DND-41 (cell line): ENCODE measurements at regions not wholly inside any gene's neighbourhood (a gene's known extent, or its start where the extent isn't known, plus 50 kb on each side); places are given as distances from the start of the nearest gene placed in this dataset.

Source experiments
- ATAC-seq: fragments of 200-7000 bp; cut with Tn5 transposase; 3 replicates; pipeline ENCODE4 v1.9.1; 2021; ENCODE audit warnings: low read depth; ENCODE audit not compliant: insufficient read depth
- DNase-seq: peaks from one replicate; pipeline ENCODE4 v3.0.0-alpha.2; 2020
- H2AFZ ChIP-seq: 2 replicates; pipeline ENCODE4 v1.6.0; 2012; ENCODE audit warnings: low read depth, low read length
- H3K27ac ChIP-seq: 2 replicates; pipeline ENCODE4 v1.5.1; 2012; ENCODE audit warnings: low read length, inconsistent platforms
- H3K27me3 ChIP-seq: fragments of 200-600 bp; sonication (generic); 2 replicates; pipeline ENCODE4 v1.6.0; 2012; ENCODE audit warnings: low read length, mild to moderate bottlenecking, inconsistent platforms; ENCODE audit not compliant: insufficient read depth, poor library complexity
- H3K36me3 ChIP-seq: 2 replicates; pipeline ENCODE4 v1.5.1; 2012; ENCODE audit warnings: low read length, inconsistent platforms; ENCODE audit not compliant: insufficient read depth
- H3K4me1 ChIP-seq: 2 replicates; pipeline ENCODE4 v1.5.1; 2012; ENCODE audit warnings: mild to moderate bottlenecking, low read length; ENCODE audit not compliant: insufficient read depth
- H3K4me2 ChIP-seq: 2 replicates; pipeline ENCODE4 v1.6.0; 2012; ENCODE audit warnings: mild to moderate bottlenecking, moderate library complexity, low read length, inconsistent platforms; ENCODE audit not compliant: insufficient read depth
- H3K4me3 ChIP-seq, 2 experiments: fragments of 200-600 bp in 1 of 2; shearing (Covaris generic) in 1 of 2; 2 replicates each; pipeline ENCODE4 v1.5.1; 2012 to 2016; ENCODE audit warnings: inconsistent platforms in 2 of 2, low read length in 2 of 2, mild to moderate bottlenecking in 2 of 2, low read depth in 1 of 2, moderate library complexity in 1 of 2
- H3K79me2 ChIP-seq: 2 replicates; pipeline ENCODE4 v1.6.0; 2012; ENCODE audit warnings: low read length, inconsistent platforms; ENCODE audit not compliant: insufficient read depth
- H3K9ac ChIP-seq: 2 replicates; pipeline ENCODE4 v1.6.0; 2012; ENCODE audit warnings: low read depth, mild to moderate bottlenecking, inconsistent platforms, low read length, moderate library complexity
- H3K9me3 ChIP-seq: 2 replicates; pipeline ENCODE4 v1.5.1; 2012; ENCODE audit warnings: low read length, moderate library complexity, mild to moderate bottlenecking, inconsistent platforms; ENCODE audit not compliant: insufficient read depth, severe bottlenecking
- H4K20me1 ChIP-seq: 2 replicates; pipeline ENCODE4 v1.6.0; 2012; ENCODE audit warnings: low read length; ENCODE audit not compliant: insufficient read depth
- EZH2 ChIP-seq: IDR thresholded peaks from 3 replicates; pipeline ENCODE4 v1.6.1; 2012; ENCODE audit warnings: borderline replicate concordance, low read depth, mild to moderate bottlenecking, moderate library complexity, low read length, inconsistent platforms; ENCODE audit not compliant: severe bottlenecking
- TF ChIP-seq, protein P1 (sequence below): IDR thresholded peaks from 2 replicates; pipeline ENCODE4 v1.5.1; 2012; ENCODE audit warnings: borderline replicate concordance, low read length, moderate library complexity, mild to moderate bottlenecking; ENCODE audit not compliant: poor library complexity, severe bottlenecking; ENCODE audit errors: extremely low read depth

DNA sequence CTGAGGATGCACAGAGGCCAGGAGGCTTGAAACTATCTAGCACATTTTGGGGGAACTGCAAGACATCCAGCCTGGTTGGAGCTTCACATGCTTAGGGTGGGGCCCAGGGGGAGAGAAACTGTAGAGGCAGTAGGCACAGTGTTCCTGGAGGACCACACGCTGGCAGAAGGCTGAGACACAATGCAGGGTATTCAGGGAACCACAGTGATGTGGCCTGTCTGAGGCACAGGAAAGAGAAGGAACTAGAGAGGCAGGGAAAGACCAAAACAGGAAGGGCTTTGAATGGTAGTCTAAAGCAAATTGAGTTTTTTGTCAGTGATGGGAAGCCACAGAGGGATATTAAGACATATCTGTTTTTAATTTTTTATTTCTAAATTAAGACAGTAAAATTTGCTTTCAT lies 100.2 kb upstream of the PRICKLE1 start:
- Histone ChIP-seq H3K4me3 (no peak overlapping the region), H3K4me1 (no peaks in the 10 kb centered on the region), H2AFZ (no peak overlapping the region), H3K4me2 (no peak overlapping the region), H3K9me3 (no peaks in the 10 kb centered on the region), H3K36me3 (no peaks in the 10 kb centered on the region), H3K27ac (no peak overlapping the region), H3K79me2 (no peaks in the 10 kb centered on the region), H4K20me1 (no peaks in the 10 kb centered on the region), H3K9ac (no peak overlapping the region), H3K27me3 (no peaks in the 10 kb centered on the region)
- TF ChIP-seq, protein P1, sequence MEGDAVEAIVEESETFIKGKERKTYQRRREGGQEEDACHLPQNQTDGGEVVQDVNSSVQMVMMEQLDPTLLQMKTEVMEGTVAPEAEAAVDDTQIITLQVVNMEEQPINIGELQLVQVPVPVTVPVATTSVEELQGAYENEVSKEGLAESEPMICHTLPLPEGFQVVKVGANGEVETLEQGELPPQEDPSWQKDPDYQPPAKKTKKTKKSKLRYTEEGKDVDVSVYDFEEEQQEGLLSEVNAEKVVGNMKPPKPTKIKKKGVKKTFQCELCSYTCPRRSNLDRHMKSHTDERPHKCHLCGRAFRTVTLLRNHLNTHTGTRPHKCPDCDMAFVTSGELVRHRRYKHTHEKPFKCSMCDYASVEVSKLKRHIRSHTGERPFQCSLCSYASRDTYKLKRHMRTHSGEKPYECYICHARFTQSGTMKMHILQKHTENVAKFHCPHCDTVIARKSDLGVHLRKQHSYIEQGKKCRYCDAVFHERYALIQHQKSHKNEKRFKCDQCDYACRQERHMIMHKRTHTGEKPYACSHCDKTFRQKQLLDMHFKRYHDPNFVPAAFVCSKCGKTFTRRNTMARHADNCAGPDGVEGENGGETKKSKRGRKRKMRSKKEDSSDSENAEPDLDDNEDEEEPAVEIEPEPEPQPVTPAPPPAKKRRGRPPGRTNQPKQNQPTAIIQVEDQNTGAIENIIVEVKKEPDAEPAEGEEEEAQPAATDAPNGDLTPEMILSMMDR = no peak
- TF ChIP-seq EZH2 = no peak
- ATAC-seq = no peak
- DNase-seq = no peak

DNA sequence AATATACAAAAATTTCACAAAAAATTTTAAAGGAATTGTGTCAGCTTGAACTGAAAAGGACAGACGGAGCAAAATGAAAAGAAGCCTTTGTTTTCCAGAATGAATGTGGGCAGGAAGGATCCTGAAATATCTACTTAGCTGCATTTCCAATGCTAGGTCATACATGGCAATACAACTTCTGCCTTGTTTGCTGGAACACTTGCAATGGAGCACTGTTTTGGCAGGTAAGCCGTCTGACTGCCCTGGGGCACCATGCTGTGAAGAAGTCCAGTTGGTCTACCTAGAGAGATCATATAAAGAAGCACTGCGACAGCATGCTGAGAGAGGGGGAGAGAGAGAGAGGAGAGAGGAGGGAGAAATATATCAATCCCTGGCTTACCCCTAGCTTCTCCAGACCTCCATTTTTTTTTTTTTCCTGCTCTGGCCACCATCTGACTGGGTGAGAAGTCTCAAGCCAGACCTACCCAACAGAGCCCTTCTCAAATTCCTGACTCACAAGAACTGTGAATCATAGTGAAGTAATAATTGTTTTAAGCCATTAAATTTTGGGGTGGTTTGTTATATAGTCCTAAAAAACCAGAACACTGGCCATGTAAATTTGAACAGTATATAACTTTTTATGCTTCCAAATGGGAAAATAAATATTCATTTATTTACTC lies 97.1 kb upstream of the PRICKLE1 start:
- Histone ChIP-seq H3K27ac (no peak overlapping the region), H3K4me3 (no peak overlapping the region), H3K9me3 (no peaks in the 10 kb centered on the region), H3K9ac (no peak overlapping the region), H3K36me3 (no peaks in the 10 kb centered on the region), H3K4me2 (no peak overlapping the region), H2AFZ (no peak overlapping the region), H3K4me1 (no peaks in the 10 kb centered on the region), H3K79me2 (no peaks in the 10 kb centered on the region), H4K20me1 (no peaks in the 10 kb centered on the region), H3K27me3 (no peaks in the 10 kb centered on the region)
- DNase-seq = no peak
- no peak for ATAC-seq
- TF ChIP-seq EZH2 = no peak
- TF ChIP-seq, protein P1 = no peak

DNA sequence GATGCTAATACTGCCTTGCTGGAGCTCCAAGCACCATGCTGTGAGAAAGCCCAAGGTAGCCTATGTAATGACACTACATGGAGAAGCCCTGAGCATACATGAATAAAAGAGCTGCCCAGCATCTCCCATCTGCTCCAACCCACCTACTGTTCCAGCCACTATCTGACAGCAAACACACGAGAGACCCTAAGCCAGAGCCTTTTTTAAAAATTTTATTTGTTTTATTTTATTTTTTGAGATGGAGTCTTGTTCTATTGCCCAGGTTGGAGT lies 95.2 kb upstream of the PRICKLE1 start:
- Histone ChIP-seq H3K4me2 (no peak overlapping the region), H3K27ac (no peak overlapping the region), H3K4me1 (no peaks in the 10 kb centered on the region), H3K9ac (no peak overlapping the region), H3K9me3 (no peaks in the 10 kb centered on the region), H3K79me2 (no peaks in the 10 kb centered on the region), H4K20me1 (no peaks in the 10 kb centered on the region), H3K36me3 (no peaks in the 10 kb centered on the region), H3K4me3 (no peak overlapping the region), H2AFZ (no peak overlapping the region), H3K27me3 (no peaks in the 10 kb centered on the region)
- TF ChIP-seq, protein P1 = no peak
- no peak for TF ChIP-seq EZH2
- no peak for DNase-seq
- no peak for ATAC-seq

DNA sequence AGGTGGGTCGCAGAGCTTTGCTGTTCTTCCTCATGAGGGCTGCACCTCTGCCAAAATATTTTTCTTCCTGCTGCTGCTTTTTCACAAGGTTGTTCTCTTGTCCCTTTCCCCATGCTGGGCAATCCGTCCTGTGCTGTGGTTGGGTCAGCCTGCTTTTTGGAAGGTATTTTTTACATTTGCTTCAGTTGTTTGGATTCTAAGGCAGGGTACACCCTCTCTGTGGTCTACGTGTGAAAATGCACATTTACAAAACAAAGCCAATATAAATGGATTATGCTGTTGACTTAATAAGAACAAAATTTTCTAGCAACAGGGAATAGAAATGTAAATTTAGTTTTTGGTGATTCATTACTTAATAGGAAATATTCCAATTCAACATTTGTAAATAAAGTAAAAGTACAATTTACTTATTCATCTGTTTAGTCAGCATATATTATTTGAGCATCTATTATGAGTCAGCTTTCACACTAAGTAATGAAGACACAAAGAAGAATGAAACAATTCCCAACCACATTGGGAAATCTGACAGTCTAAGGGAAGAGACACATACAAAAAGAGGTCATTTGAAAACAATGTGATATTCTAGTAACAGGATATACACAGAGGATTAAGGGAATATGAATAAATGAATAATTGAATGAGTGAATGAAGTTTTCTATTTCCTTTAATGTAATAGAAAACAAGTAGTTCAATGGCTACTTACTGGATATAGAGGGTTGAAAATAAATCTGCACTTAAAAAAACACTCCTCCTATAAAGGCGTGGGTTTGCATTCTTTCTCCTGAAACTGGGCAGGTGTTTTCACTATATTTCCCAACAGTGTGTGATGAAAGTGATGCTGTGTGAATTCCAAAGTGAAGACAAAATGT lies 94.6 kb upstream of the PRICKLE1 start:
- no peak overlapping the region for H3K4me3 ChIP-seq
- no peaks in the 10 kb centered on the region for H3K36me3 ChIP-seq
- ATAC-seq (no peak), DNase-seq (no peak)
- TF ChIP-seq, protein P1 = no peak
- TF ChIP-seq EZH2 = no peak
- H2AFZ ChIP-seq = no peak overlapping the region
- no peak overlapping the region for H3K4me2 ChIP-seq
- no peaks in the 10 kb centered on the region for H3K9me3 ChIP-seq
- no peak overlapping the region for H3K9ac ChIP-seq
- no peak overlapping the region for H3K27ac ChIP-seq
- no peaks in the 10 kb centered on the region for H4K20me1 ChIP-seq
- H3K4me1 ChIP-seq = no peaks in the 10 kb centered on the region
- no peaks in the 10 kb centered on the region for H3K79me2 ChIP-seq
- no peaks in the 10 kb centered on the region for H3K27me3 ChIP-seq
